Right atrium auricular region (tissue), 2 donors: ENCODE measurements at regions not wholly inside any gene's neighbourhood (a gene's known extent, or its start where the extent isn't known, plus 50 kb on each side); places are given as distances from the start of the nearest gene placed in this dataset.
"Not testable (repeated sequence)": the region's sequence is repeated elsewhere in the genome, so short reads cannot be mapped to it uniquely, and the experiment has no call there.

Source experiments
- DNase-seq: peaks from one replicate; pipeline ENCODE4 v3.0.0-alpha.2; 2019; ENCODE audit warnings: low spot score
- H3K27ac ChIP-seq, 2 donors: fragments of 200-600 bp; sonication (generic); 1 replicate in 1 of 2; 2 replicates in 1 of 2; pipeline ENCODE4 v1.5.1; 2016 to 2019
- H3K27me3 ChIP-seq, 2 donors: fragments of 200-600 bp; sonication (generic); one replicate each; pipeline versions ENCODE4 v1.5.1 to v1.6.0; 2017 to 2019
- H3K36me3 ChIP-seq: fragments of 200-600 bp; sonication (generic); one replicate; pipeline ENCODE4 v1.5.1; 2016
- H3K4me1 ChIP-seq, 2 donors: fragments of 200-600 bp; sonication (generic); one replicate each; pipeline versions ENCODE4 v1.5.1 to v1.6.0; 2017 to 2019
- H3K4me3 ChIP-seq, 2 donors: fragments of 200-600 bp; sonication (generic); 1 replicate in 1 of 2; 2 replicates in 1 of 2; pipeline ENCODE4 v1.5.1; 2017 to 2019; ENCODE audit warnings: mild to moderate bottlenecking in 1 of 2, moderate library complexity in 1 of 2
- H3K9me3 ChIP-seq, 2 donors: fragments of 200-600 bp; sonication (generic); one replicate each; pipeline ENCODE4 v1.5.1; 2019
- CTCF ChIP-seq, 2 donors: fragments of 200-600 bp; sonication (generic); IDR thresholded peaks; one replicate each; pipeline ENCODE4 v1.5.1; 2019; ENCODE audit warnings: antibody characterized with exemption in 2 of 2

GRCh38 chr10:22810643-22811465 lies 96.5 kb upstream of the PIP4K2A start:
- Histone ChIP-seq H3K4me1 (peaks cover 0 to under 1% of the 10 kb centered on the region in 2 donors), H3K9me3 (no peaks in the 10 kb centered on the region), H3K27me3 (no peaks in the 10 kb centered on the region), H3K27ac (no peak overlapping the region), H3K36me3 (no peaks in the 10 kb centered on the region), H3K4me3 (no peak overlapping the region)
- DNase-seq, result no peak
- no peak for TF ChIP-seq CTCF (IDR thresholded peaks at IDR 0.05)

- Histone ChIP-seq H3K4me1 (peaks cover 0 to 11% of the 10 kb centered on the region in 2 donors), H3K27me3 (no peaks in the 10 kb centered on the region), H3K4me3 (no peak overlapping the region), H3K9me3 (no peaks in the 10 kb centered on the region), H3K27ac (no peak overlapping the region), H3K36me3 (no peaks in the 10 kb centered on the region)
- DNase-seq, result no peak
- no peak for TF ChIP-seq CTCF (IDR thresholded peaks at IDR 0.05)
Measured at GRCh38 chr10:22807238-22807637, 92.9 kb upstream of the PIP4K2A start.

GRCh38 chr10:22805304-22805703 lies 90.9 kb upstream of the PIP4K2A start:
- Histone ChIP-seq H3K36me3 (no peaks in the 10 kb centered on the region), H3K9me3 (no peaks in the 10 kb centered on the region), H3K27ac (no peak overlapping the region), H3K27me3 (no peaks in the 10 kb centered on the region), H3K4me3 (no peak overlapping the region), H3K4me1 (peaks cover 0 to 11% of the 10 kb centered on the region in 2 donors)
- peak in 1 of 2 donors; percentile 21 for TF ChIP-seq CTCF (IDR thresholded peaks at IDR 0.05)
- no peak for DNase-seq

GRCh38 chr10:22803261-22803885 lies 89.0 kb upstream of the PIP4K2A start:
- H3K27ac ChIP-seq, result no peak overlapping the region
- H3K4me3 ChIP-seq, result no peak overlapping the region
- DNase-seq, result no peak
- H3K27me3 ChIP-seq, result no peaks in the 10 kb centered on the region
- no peaks in the 10 kb centered on the region for H3K36me3 ChIP-seq
- H3K4me1 ChIP-seq, result peaks cover 0 to 11% of the 10 kb centered on the region in 2 donors
- TF ChIP-seq CTCF (IDR thresholded peaks at IDR 0.05), result no peak
- no peaks in the 10 kb centered on the region for H3K9me3 ChIP-seq

- DNase-seq, result no peak
- H3K27me3 ChIP-seq, result no peaks in the 10 kb centered on the region
- H3K36me3 ChIP-seq, result no peaks in the 10 kb centered on the region
- H3K4me3 ChIP-seq, result no peak overlapping the region
- H3K4me1 ChIP-seq, result peaks cover 0 to 11% of the 10 kb centered on the region in 2 donors
- H3K9me3 ChIP-seq, result no peaks in the 10 kb centered on the region
- TF ChIP-seq CTCF (IDR thresholded peaks at IDR 0.05), result no peak
- H3K27ac ChIP-seq, result no peak overlapping the region
Measured at GRCh38 chr10:22801785-22802184, 87.4 kb upstream of the PIP4K2A start.

- DNase-seq, result not testable (repeated sequence)
Measured at GRCh38 chr10:22797796-22798195, 83.4 kb upstream of the PIP4K2A start.

More at GRCh38 chr10:22797796-22798195, 83.4 kb upstream of the PIP4K2A start:
- H3K4me3 ChIP-seq, H3K36me3 ChIP-seq, H3K4me1 ChIP-seq, H3K9me3 ChIP-seq, H3K27ac ChIP-seq, H3K27me3 ChIP-seq: not testable (repeated sequence)
